HG03442 (cell line): ENCODE measurements at regions not wholly inside any gene's neighbourhood (a gene's known extent, or its start where the extent isn't known, plus 50 kb on each side); places are given as distances from the start of the nearest gene placed in this dataset.
A peak's percentile ranks its signal among the peaks of the same experiment; 100 is the strongest.

Source experiments
- ATAC-seq: cut with Tn5 transposase; IDR thresholded peaks from one replicate; pipeline ENCODE4 v1.9.1; 2021; ENCODE audit warnings: mild to moderate bottlenecking, moderate library complexity; ENCODE audit not compliant: unreplicated experiment

DNA sequence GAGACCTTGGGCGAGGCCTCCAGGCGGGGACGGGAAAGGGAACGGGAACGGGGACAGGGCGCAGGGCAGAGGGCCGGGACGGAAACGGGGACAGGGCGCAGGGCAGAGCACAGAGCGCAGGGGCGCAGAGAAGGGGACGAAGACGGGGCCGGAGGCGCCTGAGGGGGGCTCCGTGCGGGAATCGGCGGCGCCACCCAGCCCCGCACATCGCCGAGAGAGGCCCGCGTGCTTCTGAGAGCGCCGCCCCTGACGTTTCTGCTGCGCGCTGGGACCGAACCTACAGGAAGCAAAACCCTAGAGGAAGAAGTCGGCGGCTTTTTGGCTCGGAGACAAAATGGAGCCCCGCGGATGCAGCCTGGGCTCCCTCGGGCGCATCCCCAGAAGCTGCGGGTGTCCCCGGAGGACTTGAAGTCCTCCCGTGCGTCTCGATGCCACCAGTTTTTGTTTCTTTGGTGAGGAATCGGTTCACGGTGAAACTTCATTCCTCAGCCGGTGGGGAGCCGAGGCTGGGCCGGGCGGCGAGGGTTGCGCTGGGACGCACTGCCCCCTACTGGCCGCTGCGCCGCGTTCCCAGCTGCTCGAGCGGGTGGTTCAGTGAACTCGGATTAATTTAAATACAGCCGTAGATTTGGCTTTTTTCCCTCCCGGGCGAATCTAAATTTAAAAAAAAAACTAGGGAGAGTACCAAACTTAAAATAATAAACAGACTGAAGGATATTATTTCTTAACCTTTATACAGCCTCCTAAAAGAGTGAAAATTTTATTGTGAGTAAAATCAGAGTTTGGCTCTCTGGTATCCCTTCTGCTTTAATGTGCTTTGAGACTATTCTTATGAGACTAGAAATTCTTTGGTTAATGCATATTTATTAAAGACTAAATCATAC, 350.0 kb upstream of the ARGLU1 start:
- ATAC-seq = peak; percentile 93

DNA sequence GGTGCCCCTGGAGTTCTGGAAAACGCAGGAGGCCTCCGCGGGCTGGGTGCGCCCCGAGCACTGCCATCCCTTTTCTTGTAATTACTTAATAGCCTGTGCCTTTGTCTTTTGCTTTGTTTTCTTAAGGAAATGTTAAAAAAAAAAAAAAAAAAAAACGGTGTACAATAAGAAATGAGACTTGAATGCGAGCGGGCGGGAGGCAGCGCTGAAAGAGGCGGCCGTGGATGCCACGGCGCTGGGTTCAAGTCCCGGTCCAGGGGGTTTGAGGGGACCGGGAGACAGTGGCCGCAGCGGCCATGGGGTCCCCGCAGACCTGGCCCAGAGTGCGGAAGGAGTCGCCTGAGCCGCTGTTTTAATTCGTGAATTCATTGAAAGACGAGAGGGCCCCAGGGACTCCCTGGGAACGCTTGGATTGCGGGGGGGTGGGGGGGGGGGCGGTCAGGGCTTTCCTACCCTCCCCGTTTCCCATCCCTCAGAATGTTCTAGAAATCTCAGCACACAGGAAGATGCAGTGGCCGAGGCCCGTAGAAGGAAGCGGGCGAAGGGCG, 349.2 kb upstream of the ARGLU1 start:
- no peak for ATAC-seq

DNA sequence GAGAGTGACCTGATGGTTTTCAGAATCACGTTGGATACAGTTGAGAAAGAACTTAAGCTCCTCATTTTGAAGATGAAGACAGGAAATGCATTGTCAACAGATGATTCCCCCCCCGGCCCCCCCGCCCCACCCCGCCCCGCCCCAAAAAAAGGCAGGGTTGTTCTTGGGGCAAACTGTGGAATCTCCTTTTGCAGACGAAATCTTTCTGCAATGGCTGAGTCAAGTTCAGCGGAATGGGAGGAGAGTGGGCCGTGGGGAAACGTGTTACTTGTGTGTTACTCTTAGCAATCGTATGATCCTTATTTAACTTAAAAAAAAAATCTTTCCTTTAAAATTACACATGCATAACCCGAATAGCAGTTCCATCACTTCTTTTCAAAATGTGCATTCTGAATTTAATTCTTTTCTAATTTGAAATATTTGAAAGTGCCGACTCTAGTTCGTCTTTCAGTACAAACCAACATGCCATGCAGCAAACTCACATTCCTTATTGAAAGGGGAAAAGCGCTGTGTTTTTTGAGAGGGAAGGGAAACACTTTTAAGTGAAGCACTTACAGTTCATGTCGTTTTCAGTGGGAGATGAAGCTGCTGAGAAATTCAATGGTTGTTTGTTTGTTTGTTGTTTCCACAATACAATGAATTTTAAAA, 348.5 kb upstream of the ARGLU1 start:
- no peak for ATAC-seq

DNA sequence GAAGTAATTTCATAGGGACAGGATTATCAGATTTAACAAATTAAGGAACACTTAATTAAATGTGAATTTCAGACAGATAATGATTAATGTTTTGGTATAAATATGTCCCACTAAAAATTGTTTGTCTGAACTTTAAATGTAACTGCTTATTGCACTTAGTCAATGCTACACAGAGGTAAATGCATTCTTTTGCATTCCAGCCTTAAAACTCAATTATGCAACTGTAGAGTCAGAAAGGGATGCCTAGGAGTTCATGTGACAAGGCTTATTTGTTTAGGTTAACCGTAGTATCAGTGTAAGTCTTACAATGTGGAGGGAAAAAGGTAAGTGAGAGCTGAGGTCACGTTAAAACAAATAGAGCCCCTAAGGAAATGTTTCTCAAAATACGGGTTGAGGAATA, 347.2 kb upstream of the ARGLU1 start:
- no peak for ATAC-seq

DNA sequence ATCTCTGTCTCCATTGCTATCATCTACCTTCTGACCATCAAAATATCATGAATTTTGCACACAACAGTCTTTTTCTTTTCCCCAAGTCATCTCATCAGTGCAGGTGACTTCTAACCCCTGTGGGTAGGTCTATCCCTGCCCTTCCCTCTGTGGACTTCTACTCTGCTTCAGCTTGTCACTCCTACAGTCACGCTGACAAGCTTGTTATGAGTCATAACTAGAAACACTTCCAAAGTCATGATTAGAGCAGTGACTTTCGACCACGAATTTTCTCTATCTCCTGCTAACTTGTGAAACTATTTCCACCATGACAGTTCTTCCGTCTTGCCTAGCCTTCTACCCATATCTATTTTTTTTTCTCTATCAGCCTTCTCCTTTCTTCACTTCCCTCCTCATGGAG, 343.7 kb upstream of the ARGLU1 start:
- ATAC-seq = no peak

DNA sequence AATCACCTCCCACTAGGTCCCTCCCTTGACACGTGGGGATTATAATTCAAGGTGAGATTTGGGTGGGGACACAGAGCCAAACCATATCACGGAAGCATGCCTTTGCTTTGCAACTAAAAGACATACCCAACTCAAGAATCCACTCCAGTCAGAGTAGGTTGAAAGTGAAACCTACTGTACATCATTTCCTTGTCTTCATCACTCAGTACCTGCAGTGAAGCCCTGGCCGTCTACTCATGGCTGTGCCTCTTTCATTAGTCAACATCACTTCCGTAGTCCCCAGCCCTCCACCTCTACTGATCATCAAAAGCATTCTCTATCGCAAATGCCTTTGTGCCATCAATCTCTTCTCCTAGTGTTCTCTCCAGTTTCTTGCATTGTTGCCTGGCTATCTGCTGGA, 343.1 kb upstream of the ARGLU1 start:
- ATAC-seq = no peak

DNA sequence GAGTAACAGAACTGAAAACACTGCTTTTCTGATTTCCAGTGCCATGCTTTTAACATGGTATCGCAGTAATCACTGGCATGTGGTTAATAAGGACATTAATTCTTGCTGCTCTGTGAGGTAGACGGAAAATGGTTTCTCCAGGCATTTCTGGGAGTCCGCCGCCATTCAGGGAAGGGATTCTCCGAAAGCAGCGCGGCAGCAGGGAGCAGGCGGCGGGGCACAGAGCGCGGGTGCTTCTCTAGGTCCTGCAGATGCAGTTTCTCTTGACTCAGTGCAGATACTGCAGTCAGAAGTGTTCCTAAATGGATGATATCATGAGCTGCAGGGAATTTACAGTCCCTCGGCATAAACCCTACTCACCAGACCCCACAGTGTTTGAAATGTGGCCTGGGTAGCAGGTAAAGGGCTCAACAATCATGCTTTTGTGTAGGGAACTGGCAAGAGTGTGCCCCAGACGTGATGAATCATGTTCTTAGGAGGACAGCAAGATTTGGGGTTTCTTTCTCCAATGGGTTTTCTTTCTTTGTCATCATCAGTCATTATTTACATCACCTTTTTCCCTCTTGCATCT, 338.6 kb upstream of the ARGLU1 start:
- no peak for ATAC-seq

DNA sequence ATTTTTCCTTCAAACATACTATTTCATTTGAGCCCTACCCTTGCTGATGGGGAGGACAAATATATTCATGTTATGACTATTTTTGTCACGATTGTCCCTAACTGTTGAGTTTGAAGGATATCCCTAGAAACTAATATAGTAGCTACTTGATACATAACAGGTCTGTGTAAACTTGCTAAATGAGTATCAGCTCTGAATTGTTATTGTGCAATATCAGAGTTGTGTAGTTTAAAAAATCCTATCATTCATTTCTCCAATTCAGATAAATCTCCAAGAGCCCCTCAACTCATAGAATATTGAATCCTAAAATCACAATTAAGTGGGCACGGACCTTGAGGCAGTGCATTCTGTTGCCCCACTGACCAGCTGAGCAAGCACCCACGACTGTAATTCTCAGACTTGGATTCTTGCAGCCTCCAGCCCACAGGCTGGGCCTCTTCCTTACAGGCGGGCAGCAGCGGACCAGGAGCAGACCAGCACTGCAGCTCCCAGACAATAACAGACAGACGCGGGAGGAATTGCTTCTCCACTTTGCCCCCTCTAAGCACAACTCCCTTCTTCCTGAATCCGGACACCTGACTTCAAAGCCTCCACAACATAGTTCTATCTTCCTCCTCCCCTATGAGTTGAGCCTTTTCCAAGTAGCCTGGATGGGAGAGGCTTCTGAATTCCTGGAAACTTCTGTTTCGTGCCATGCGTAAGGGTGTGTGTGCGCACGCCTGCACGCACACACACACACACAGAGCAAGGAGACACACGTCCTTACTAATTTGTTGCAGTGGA, 337.6 kb upstream of the ARGLU1 start:
- ATAC-seq = no peak

DNA sequence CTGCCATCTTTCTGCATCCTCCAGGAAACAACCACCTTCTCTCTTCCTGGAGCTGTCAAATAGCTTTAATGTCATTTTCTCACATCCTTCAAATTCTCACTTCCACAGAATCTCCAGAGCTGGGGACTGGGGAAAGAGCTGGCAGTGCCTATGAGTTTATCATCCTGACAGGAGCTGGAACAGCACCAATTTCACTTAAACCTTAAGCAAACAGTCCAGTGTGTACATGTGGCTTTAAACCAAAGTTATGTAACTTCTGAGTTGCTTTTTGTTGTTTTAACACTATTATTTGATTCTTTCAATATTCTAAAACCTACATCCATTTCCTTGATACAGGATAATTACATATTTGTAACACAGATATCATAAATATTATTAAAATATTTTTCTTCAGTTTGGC, 331.5 kb upstream of the ARGLU1 start:
- ATAC-seq = no peak

DNA sequence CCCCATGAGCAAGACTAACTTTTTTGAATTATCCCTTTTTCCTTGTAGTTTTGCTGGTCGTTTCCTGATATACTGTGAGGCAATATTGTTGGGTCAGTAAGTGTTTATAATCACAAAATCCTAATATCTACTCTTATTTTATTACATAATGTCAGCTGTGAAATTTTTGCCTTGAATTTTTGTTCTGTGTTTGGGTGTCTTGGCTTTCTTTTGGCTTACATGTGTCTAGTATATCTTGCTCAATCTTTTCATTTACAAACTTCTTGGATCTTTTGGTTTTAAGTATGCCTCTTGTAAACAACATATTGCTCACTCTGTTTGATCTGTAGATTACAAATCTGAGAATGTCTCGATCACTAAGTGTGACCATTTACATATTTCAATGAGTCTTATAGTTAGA, 330.3 kb upstream of the ARGLU1 start:
- no peak for ATAC-seq

DNA sequence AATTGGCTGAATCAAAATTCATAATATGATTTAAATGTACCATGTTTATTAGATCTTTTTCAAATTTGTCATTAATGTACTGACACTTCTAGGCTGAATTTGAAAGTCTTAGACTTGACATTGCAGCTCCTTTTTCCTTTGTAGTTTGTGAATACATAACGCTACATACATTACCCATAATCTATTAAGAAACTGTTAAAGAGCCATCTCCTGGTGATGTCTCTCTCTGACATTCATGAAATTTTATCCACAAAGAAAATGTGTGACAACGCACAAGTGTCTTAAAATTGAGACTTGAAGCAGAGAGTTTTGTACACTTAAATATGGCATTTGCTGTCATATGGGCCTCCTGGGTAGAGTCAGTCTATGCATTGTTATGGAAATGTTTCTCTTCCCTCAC, 320.2 kb upstream of the ARGLU1 start:
- ATAC-seq = no peak

DNA sequence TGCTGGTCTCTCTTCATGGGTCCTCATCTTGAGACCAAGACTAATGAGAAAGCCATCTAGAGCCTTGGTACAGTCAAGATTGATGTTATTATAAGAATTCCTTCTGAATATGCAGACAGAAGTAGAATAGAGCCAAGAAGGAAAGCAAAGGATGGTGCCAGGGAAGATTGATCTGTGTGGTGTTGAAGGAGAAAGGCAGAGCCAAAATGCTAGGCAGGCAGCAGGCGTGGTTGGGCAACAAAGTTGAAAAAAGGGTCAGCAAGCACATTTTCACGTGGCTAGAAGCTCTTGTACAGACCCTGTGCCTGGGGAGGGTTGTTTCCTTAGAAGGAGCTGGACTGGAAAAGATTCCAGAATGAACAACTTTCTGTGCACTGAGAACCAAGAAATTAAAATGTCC, 319.7 kb upstream of the ARGLU1 start:
- no peak for ATAC-seq

DNA sequence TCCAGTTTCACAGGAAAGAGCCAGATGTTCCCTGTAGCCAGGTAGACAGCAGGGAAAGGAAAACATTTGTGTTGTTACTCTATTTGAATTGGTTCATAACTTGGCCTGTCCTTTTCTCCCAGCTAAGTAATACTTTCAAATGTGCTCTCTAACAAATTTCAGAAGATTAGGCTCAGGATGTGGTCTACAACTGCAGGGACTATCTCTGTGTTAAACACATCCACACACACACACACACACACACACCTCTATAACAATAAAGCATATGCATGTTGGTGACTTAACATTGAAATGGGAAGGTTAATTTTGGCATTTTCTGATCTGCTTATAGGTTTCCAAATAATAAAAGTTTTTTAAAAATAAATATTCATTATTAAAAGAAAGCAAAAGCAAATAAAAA, 316.0 kb upstream of the ARGLU1 start:
- no peak for ATAC-seq

DNA sequence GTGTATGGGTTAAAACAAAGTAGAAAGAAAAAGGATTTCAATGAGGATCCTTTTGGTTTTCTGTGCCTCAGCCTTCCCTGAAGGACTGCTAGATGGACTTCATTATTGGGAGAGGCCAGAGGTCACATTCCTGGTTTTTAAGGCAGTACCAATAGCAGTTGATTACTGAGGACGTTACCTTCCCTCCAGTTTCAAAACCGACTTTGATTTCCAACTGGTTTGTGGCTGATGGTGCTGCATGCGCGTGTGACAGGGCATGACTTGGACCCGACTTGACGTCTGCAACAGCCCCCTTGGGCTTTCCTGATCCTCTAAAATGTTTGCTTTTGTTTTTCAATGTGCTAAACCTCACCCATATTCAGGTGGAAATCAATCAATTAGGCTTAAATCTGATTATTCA, 314.3 kb upstream of the ARGLU1 start:
- no peak for ATAC-seq

DNA sequence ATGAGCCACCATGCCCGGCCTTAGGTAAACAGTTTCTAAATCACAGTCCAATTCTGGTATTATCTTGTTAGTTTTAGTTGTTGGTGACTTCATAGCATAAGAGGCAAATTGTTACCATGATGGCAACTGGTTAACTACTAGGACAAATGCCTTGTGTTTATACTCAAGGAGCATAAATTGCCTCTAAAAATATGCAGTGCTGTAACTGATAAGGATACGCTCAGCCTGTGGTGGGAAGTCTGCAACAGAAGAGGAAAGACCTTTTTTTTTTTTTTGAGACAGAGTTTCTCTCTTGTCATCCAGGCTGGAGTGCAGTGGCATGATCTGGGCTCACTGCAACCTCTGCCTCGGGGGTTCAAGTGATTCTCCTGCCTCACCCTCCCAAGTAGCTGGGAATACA, 311.9 kb upstream of the ARGLU1 start:
- no peak for ATAC-seq

DNA sequence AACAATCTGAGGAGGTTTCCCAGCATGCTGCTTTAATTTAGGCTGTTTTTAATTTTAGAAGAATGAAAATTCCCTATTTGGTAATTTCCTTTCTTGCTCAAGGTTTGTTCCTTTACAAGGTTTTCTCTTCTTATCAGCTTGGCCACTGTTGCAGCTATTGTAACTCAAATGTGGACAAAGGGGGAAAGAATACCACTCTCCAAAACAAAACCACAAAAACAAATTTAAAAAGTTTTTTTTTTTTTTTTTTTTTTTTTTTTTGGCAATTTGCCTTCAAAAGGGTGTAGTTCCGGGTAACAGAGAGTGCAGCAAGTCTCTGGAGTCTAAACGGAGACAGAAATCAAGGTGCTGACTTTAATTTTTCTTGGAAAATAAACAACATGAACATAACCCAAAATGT, 306.4 kb upstream of the ARGLU1 start:
- ATAC-seq = no peak

DNA sequence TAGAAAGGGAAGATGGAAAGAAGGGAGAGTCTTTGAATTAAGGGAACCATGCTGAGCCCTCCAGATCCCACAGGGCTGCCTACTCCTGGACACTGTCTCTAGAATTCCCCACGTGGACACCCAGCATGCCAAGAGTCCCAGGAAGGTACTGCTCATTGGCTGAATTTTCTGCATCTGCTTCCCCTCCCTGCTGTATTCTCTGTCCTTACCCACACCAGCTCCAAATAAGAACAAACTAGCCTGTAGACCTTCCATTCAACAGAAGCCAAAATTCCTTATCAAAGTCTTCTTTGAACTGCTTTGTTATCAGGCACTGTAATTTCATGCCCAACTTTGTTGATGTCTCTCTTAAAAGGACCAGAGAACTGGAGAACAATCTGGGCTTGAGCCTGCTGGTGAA, 305.9 kb upstream of the ARGLU1 start:
- ATAC-seq = no peak

DNA sequence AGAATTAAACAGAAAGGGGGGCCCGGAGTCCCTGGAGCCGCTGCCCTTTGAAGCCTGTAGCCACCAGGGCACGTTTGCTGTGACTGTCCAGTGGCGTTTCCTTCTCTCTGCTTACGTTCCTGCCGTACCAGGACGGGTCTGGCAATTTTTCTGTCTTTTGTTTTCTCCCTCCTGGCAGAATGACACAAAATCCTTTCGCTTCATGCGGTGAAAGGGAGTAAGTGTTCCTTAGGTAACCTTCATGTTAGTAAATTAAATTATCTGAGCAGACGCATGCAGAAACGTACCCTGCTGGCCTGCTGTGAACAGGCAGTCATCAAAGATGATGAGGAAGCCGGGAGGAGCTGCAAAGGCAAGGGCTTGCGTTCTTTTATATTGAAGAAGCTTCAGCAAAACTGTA, 299.3 kb upstream of the ARGLU1 start:
- no peak for ATAC-seq

DNA sequence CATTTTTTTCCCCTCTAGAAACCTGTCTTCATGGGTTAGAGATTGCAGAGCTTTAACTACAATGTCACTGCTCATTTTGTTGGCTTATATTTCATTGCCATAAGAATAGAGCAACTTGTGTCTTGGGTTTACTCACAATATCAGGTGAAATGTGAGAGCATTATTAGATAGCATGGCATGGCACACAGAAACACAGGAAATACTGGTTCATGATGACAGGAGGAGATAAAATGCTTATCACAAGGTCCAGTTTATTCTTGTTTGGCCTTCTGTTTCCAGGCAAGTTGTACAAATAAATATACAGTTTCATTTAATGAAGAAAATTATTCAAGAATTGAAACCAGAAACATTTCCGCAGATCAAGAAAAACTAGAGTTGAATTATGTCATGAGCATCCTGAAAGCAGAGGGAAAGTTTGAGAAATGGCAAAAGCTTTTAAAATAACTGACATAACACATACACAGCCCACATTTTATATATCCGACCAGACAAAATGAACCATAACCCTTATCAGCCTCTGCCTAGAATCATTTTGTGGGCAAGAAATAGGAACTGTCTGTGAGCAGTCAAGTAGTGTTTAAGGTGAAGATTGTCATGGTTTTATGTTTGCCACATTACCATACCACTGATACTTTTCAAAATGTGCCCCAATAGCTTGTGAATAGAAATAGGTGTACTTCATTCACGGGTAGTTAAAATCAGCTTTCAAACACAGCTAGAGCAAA, 297.9 kb upstream of the ARGLU1 start:
- ATAC-seq = no peak

DNA sequence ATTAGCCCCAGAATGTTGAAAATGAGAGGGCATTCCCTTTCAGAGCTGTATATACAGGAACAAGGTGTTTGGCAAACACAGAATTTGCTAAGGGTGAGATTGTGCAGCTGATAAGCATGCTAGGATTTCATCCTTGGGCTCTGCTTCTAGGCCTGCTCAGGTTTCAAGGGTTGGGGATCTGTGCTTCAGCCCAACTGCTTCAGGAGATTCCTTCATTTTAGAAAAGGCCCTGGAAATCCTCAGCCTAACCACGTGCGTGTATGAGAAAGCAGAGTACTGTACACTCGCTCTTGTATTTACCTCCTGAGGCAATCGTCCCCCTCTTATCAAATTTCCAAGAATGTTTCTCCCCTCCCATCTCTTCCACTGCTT, 291.6 kb upstream of the ARGLU1 start:
- ATAC-seq = no peak
